ENCODE measurements at regions not wholly inside any gene's neighbourhood (a gene's known extent, or its start where the extent isn't known, plus 50 kb on each side); places are given as distances from the start of the nearest gene placed in this dataset.

DNA sequence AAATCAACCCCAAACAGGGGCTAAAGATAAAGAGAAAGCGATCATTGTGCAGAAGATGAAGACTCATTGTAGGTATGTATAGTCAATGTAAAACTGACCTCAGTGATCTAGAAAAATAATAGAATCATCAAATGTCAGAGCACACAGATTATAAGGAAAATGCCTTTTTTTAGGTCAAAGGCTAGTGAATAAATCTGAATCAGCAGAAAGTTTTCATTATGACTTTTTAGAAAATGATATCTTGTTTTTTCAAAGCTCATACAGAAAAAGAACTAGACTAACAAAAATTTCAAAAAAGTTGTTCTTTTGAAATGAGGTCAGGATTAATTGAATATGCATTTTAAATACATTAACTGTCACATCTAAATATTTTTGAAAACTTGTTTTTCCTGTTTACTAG is 60.2 kb upstream of the STEAP4 start:
- no peak overlapping the region for H3K27ac ChIP-seq
- TF ChIP-seq CTCF (conservative IDR thresholded peaks at IDR 0.05), result no peak
- no peak for TF ChIP-seq ZFX (IDR thresholded peaks at IDR 0.05)

GRCh38 chr7:88363869-88364268 is 57.2 kb upstream of the STEAP4 start:
- no peak overlapping the region for H3K27ac ChIP-seq
- TF ChIP-seq ZFX (IDR thresholded peaks at IDR 0.05), result no peak
- TF ChIP-seq CTCF (conservative IDR thresholded peaks at IDR 0.05), result no peak

DNA sequence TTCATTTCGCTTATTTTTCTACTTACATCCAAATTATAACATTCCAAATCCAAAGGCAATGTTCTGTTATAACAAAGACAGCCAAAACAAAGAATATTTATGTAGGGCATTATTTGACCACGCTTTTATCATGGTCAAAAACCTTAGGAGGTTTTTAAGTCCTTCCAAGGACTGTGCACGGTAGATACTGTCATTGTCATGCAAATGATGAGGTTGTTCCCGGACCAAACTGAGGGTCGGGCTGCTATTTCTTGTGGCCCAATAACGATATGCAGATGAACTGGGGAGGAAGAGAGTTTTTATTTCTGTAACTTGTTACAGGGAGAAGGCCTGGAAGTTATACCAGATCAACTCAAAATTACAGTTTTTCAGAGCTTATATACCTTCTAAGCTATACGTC is 56.6 kb upstream of the STEAP4 start:
- H3K27ac ChIP-seq, result no peak overlapping the region
- TF ChIP-seq CTCF (conservative IDR thresholded peaks at IDR 0.05) (no peak), ZFX (IDR thresholded peaks at IDR 0.05) (no peak)

- TF ChIP-seq ZFX (IDR thresholded peaks at IDR 0.05), result no peak
- no peak for TF ChIP-seq CTCF (conservative IDR thresholded peaks at IDR 0.05)
- no peak overlapping the region for H3K27ac ChIP-seq
These were observed 54.7 kb upstream of the STEAP4 start for GRCh38 chr7:88361357-88361756.

- TF ChIP-seq ZFX (IDR thresholded peaks at IDR 0.05) (no peak), CTCF (conservative IDR thresholded peaks at IDR 0.05) (no peak)
- H3K27ac ChIP-seq, result no peak overlapping the region
These were observed 52.2 kb upstream of the STEAP4 start for GRCh38 chr7:88358881-88359280.

GRCh38 chr7:88358526-88358838 is 51.8 kb upstream of the STEAP4 start:
- peak; percentile 67 for TF ChIP-seq CTCF (conservative IDR thresholded peaks at IDR 0.05)
- no peak for TF ChIP-seq ZFX (IDR thresholded peaks at IDR 0.05)
- no peak overlapping the region for H3K27ac ChIP-seq

GRCh38 chr7:88357781-88358525 is 51.3 kb upstream of the STEAP4 start:
- no peak overlapping the region for H3K27ac ChIP-seq
- TF ChIP-seq ZFX (IDR thresholded peaks at IDR 0.05) (no peak), CTCF (conservative IDR thresholded peaks at IDR 0.05) (peak; percentile 89)
